Stomach smooth muscle (tissue), 2 donors: ENCODE measurements at regions not wholly inside any gene's neighbourhood (a gene's known extent, or its start where the extent isn't known, plus 50 kb on each side); places are given as distances from the start of the nearest gene placed in this dataset.

Experiments used
- H3K27ac ChIP-seq: one replicate; pipeline ENCODE4 v1.7.0; 2013; ENCODE audit warnings: mild to moderate bottlenecking, low read length, inconsistent platforms
- H3K27me3 ChIP-seq, 2 donors: one replicate each; pipeline ENCODE4 v1.7.0; 2013; ENCODE audit warnings: low read length in 2 of 2; ENCODE audit not compliant: insufficient read depth in 2 of 2, control insufficient read depth in 1 of 2
- H3K36me3 ChIP-seq, 2 donors: one replicate each; pipeline ENCODE4 v1.7.0; 2013; ENCODE audit warnings: low read length in 2 of 2; ENCODE audit not compliant: control insufficient read depth in 2 of 2, insufficient read depth in 2 of 2
- H3K4me1 ChIP-seq: one replicate; pipeline ENCODE4 v1.7.0; 2013; ENCODE audit warnings: low read length; ENCODE audit not compliant: control insufficient read depth, insufficient read depth
- H3K4me3 ChIP-seq, 2 donors: one replicate each; pipeline ENCODE4 v1.7.0; 2013; ENCODE audit warnings: low read length in 2 of 2
- H3K9ac ChIP-seq, 2 donors: one replicate each; pipeline ENCODE4 v1.7.0; 2013; ENCODE audit warnings: low read length in 2 of 2, mild to moderate bottlenecking in 1 of 2
- H3K9me3 ChIP-seq, 2 donors: one replicate each; pipeline ENCODE4 v1.7.0; 2013; ENCODE audit warnings: low read length in 2 of 2; ENCODE audit not compliant: control insufficient read depth in 2 of 2
- donor health status: healthy.
- donor health status: Pancreatic carcinoma.

- Histone ChIP-seq H3K36me3 (no peaks in the 10 kb centered on the region), H3K27me3 (peaks cover 22 to 26% of the 10 kb centered on the region in 2 donors), H3K4me3 (no peak overlapping the region), H3K27ac (no peak overlapping the region), H3K9ac (no peak overlapping the region), H3K4me1 (no peaks in the 10 kb centered on the region), H3K9me3 (no peaks in the 10 kb centered on the region)
Measured at GRCh38 chr1:5430911-5431697, 561.1 kb downstream of the NPHP4 start.

GRCh38 chr1:5430136-5430535 lies 562.1 kb downstream of the NPHP4 start:
- Histone ChIP-seq H3K9me3 (no peaks in the 10 kb centered on the region), H3K27me3 (peaks cover 27 to 35% of the 10 kb centered on the region in 2 donors), H3K36me3 (no peaks in the 10 kb centered on the region), H3K4me1 (no peaks in the 10 kb centered on the region), H3K4me3 (no peak overlapping the region), H3K9ac (no peak overlapping the region), H3K27ac (no peak overlapping the region)

- Histone ChIP-seq H3K4me1 (no peaks in the 10 kb centered on the region), H3K27ac (no peak overlapping the region), H3K4me3 (no peak overlapping the region), H3K9me3 (no peaks in the 10 kb centered on the region), H3K27me3 (peaks cover 33 to 41% of the 10 kb centered on the region in 2 donors), H3K9ac (no peak overlapping the region), H3K36me3 (no peaks in the 10 kb centered on the region)
Measured at GRCh38 chr1:5428351-5428750, 563.9 kb downstream of the NPHP4 start.

- no peak overlapping the region for H3K9ac ChIP-seq
- no peak overlapping the region for H3K4me3 ChIP-seq
- H3K4me1 ChIP-seq, result no peaks in the 10 kb centered on the region
- H3K9me3 ChIP-seq, result no peaks in the 10 kb centered on the region
- no peaks in the 10 kb centered on the region for H3K36me3 ChIP-seq
- peaks cover 37 to 48% of the 10 kb centered on the region in 2 donors for H3K27me3 ChIP-seq
- no peak overlapping the region for H3K27ac ChIP-seq
Measured at GRCh38 chr1:5427026-5427613, 565.1 kb downstream of the NPHP4 start.

- no peaks in the 10 kb centered on the region for H3K36me3 ChIP-seq
- H3K9me3 ChIP-seq, result no peaks in the 10 kb centered on the region
- H3K27me3 ChIP-seq, result peaks cover 31 to 47% of the 10 kb centered on the region in 2 donors
- H3K4me1 ChIP-seq, result no peaks in the 10 kb centered on the region
- H3K4me3 ChIP-seq, result no peak overlapping the region
- H3K27ac ChIP-seq, result no peak overlapping the region
- H3K9ac ChIP-seq, result no peak overlapping the region
Measured at GRCh38 chr1:5424802-5425703, 567.2 kb downstream of the NPHP4 start.

GRCh38 chr1:5423109-5423508 lies 569.1 kb downstream of the NPHP4 start:
- Histone ChIP-seq H3K9ac (no peak overlapping the region), H3K4me3 (no peak overlapping the region), H3K27ac (no peak overlapping the region), H3K27me3 (peaks cover 35 to 46% of the 10 kb centered on the region in 2 donors), H3K36me3 (no peaks in the 10 kb centered on the region), H3K4me1 (no peaks in the 10 kb centered on the region), H3K9me3 (no peaks in the 10 kb centered on the region)

GRCh38 chr1:5419501-5419900 lies 572.7 kb downstream of the NPHP4 start:
- peaks cover 16 to 17% of the 10 kb centered on the region in 2 donors for H3K27me3 ChIP-seq
- no peaks in the 10 kb centered on the region for H3K36me3 ChIP-seq
- H3K4me1 ChIP-seq, result no peaks in the 10 kb centered on the region
- H3K9ac ChIP-seq, result no peak overlapping the region
- H3K27ac ChIP-seq, result no peak overlapping the region
- H3K4me3 ChIP-seq, result no peak overlapping the region
- no peaks in the 10 kb centered on the region for H3K9me3 ChIP-seq

GRCh38 chr1:5416518-5416917 lies 575.7 kb downstream of the NPHP4 start:
- Histone ChIP-seq H3K27ac (no peak overlapping the region), H3K4me1 (no peaks in the 10 kb centered on the region), H3K9ac (no peak overlapping the region), H3K36me3 (no peaks in the 10 kb centered on the region), H3K4me3 (no peak overlapping the region), H3K9me3 (no peaks in the 10 kb centered on the region), H3K27me3 (peaks cover 2 to 9% of the 10 kb centered on the region in 2 donors)

- Histone ChIP-seq H3K4me1 (no peaks in the 10 kb centered on the region), H3K4me3 (no peak overlapping the region), H3K9me3 (no peaks in the 10 kb centered on the region), H3K27ac (no peak overlapping the region), H3K9ac (no peak overlapping the region), H3K36me3 (no peaks in the 10 kb centered on the region), H3K27me3 (peaks cover 2 to 6% of the 10 kb centered on the region in 2 donors)
Measured at GRCh38 chr1:5415606-5416005, 576.6 kb downstream of the NPHP4 start.

- H3K27me3 ChIP-seq, result peaks cover 2 to 4% of the 10 kb centered on the region in 2 donors
- no peaks in the 10 kb centered on the region for H3K9me3 ChIP-seq
Measured at GRCh38 chr1:5410652-5411051, 581.6 kb downstream of the NPHP4 start.

More at GRCh38 chr1:5410652-5411051, 581.6 kb downstream of the NPHP4 start:
- Histone ChIP-seq H3K9ac (no peak overlapping the region), H3K4me1 (no peaks in the 10 kb centered on the region), H3K27ac (no peak overlapping the region), H3K4me3 (no peak overlapping the region), H3K36me3 (no peaks in the 10 kb centered on the region)
